ENCODE measurements at regions not wholly inside any gene's neighbourhood (a gene's known extent, or its start where the extent isn't known, plus 50 kb on each side); places are given as distances from the start of the nearest gene placed in this dataset.
A peak's percentile ranks its signal among the peaks of the same experiment; 100 is the strongest.

- H3K9me3 ChIP-seq (ENCODE audit: insufficient read depth in 2 of 2, low read depth in 1 of 2, low read length in 1 of 2): peaks cover 0 to 5% of the 10 kb centered on the region in 2 experiments; a peak in 1 of 4 replicates
- no peaks in the 10 kb centered on the region for H3K4me1 ChIP-seq (replicated peaks in 1 of 4; ENCODE audit: control insufficient read depth in 3 of 4, insufficient read depth in 4 of 4, low read length in 3 of 4)
- no peak overlapping the region for H3K14ac ChIP-seq (ENCODE audit: insufficient read length)
- H4K20me1 ChIP-seq (replicated peaks in 1 of 2; ENCODE audit: control insufficient read depth in 1 of 2, insufficient read depth in 2 of 2, low read length in 2 of 2): no peaks in the 10 kb centered on the region
- H2BK5ac ChIP-seq (ENCODE audit: low read depth, low read length): no peak overlapping the region
- no peaks in the 10 kb centered on the region for H3K79me1 ChIP-seq (ENCODE audit: low read depth, low read length)
- no peak overlapping the region for H3K18ac ChIP-seq (ENCODE audit: extremely low read depth, low read length)
- H2BK120ac ChIP-seq (replicated peaks; ENCODE audit: low read depth, low read length): no peak overlapping the region
- no peak overlapping the region for H2BK15ac ChIP-seq (ENCODE audit: low read length)
- no peak overlapping the region for H3K4ac ChIP-seq (replicated peaks; ENCODE audit: insufficient read length, low read depth, low read length)
- H3K56ac ChIP-seq (replicated peaks; ENCODE audit: insufficient read length, low read depth, low read length): no peak overlapping the region
- H3K23ac ChIP-seq (ENCODE audit: insufficient read length): no peak overlapping the region
- peaks cover 1% of the 10 kb centered on the region; the same call in 1 of the 2 replicates for H3K23me2 ChIP-seq (ENCODE audit: low read depth, low read length)
- ChIA-PET CTCF (ENCODE audit: partially characterized antibody) (no interaction called here), POLR2A (ENCODE audit: partially characterized antibody) (no interaction called here)
- H3K79me2 ChIP-seq (ENCODE audit: control insufficient read depth in 1 of 2, insufficient read depth in 2 of 2, low read length in 2 of 2): no peaks in the 10 kb centered on the region
- no peaks in the 10 kb centered on the region for H3K36me3 ChIP-seq (ENCODE audit: control insufficient read depth in 2 of 4, insufficient read depth in 4 of 4, low read length in 3 of 4)
- WGBS, 2 experiments (ENCODE audit: extremely low coverage in 1 of 2, insufficient coverage in 1 of 2, insufficient read length in 1 of 2, insufficient replicate concordance in 2 of 2, low coverage in 1 of 2, low lambda C conversion rate in 2 of 2, missing lambda C conversion rate in 1 of 2): 100% methylated on average over 6 of the region's 6 CpGs; no CpG with 5 or more reads in 1 of the 2 experiments
- H4K5ac ChIP-seq (ENCODE audit: insufficient read length, low read depth, low read length): no peak overlapping the region
- no peak overlapping the region for H3K4me3 ChIP-seq (ENCODE audit: extremely low read depth in 1 of 4, insufficient read depth in 2 of 4, low read depth in 3 of 4, low read length in 4 of 4)
- no peak for FAIRE-seq
- DNase-seq (ENCODE audit: low read depth in 1 of 2, low spot score in 2 of 2): no peak
- no peak overlapping the region for H2AFZ ChIP-seq (ENCODE audit: low read length)
- H3K4me2 ChIP-seq (ENCODE audit: insufficient read depth in 1 of 2, low read depth in 2 of 2, low read length in 2 of 2): no peak overlapping the region
- H2BK12ac ChIP-seq (ENCODE audit: low read depth, low read length): no peak overlapping the region
- H2BK20ac ChIP-seq (ENCODE audit: low read length): no peak overlapping the region
- H4K8ac ChIP-seq (ENCODE audit: extremely low read depth, insufficient read depth, low read length): no peak overlapping the region
- no peak overlapping the region for H2AK5ac ChIP-seq (ENCODE audit: low read depth, low read length)
- no peak overlapping the region for H3K27ac ChIP-seq (ENCODE audit: low read depth, low read length)
- no peak overlapping the region for H3K9ac ChIP-seq (replicated peaks in 1 of 4; ENCODE audit: extremely low read depth in 1 of 4, low read depth in 3 of 4, low read length in 3 of 4)
- no peak overlapping the region for H4K91ac ChIP-seq (replicated peaks; ENCODE audit: insufficient read length, low read length)
- no peaks in the 10 kb centered on the region for H3K27me3 ChIP-seq (replicated peaks in 1 of 4; ENCODE audit: control insufficient read depth in 3 of 4, extremely low read depth in 1 of 4, insufficient read depth in 3 of 4, low read length in 3 of 4)
- TF ChIP-seq POLR2AphosphoS5 (IDR thresholded peaks at IDR 0.05; ENCODE audit: low read depth, low read length) (no peak), CEBPB (IDR thresholded peaks at IDR 0.05; ENCODE audit: low read depth, low read length) (peak; percentile 20; the same call in 1 of the 2 replicates)
These were observed 890.3 kb upstream of the AUTS2 start for GRCh38 chr7:68707958-68708357.

All from H1 (cell line).